Heart left ventricle (tissue), 13 donors: ENCODE measurements at regions not wholly inside any gene's neighbourhood (a gene's known extent, or its start where the extent isn't known, plus 50 kb on each side); places are given as distances from the start of the nearest gene placed in this dataset.

Source experiments
- POLR2A ChIP-seq, 2 donors: fragments of 450-650 bp; IDR thresholded peaks; one replicate each; pipeline ENCODE4 v1.6.1; 2017; ENCODE audit warnings: antibody characterized with exemption in 2 of 2, mild to moderate bottlenecking in 2 of 2, moderate library complexity in 2 of 2
- TF ChIP-seq, protein P1 (sequence below), 12 donors: fragments of 200-600 bp; sonication (generic) in 4 of 12; IDR thresholded peaks; one replicate each; pipeline versions ENCODE4 v1.5.0 to v1.8.0; 2018 to 2022; ENCODE audit warnings: antibody characterized with exemption in 12 of 12, mild to moderate bottlenecking in 5 of 12
- donor health status: ischemic (EF 13 %, LVEDD 7.1; RV severe dilation, severe dysfunction).
- donor health status: DM: no; HTN: yes; CAD: no.
- donor health status: DM: no; HTN: no; CAD: no.
- donor health status: ischemic (EF 25% LVEDD 6.9; RV normal size, moderate dysfunction).
- donor health status: ischemic (EF 25% LVEDD 5.7; RV mildly dilated, moderate dysfunction).
- donor health status: ischemic (EF 35%, LVEDD 5.7; RV mildly dilated, moderate dysfunction).
- donor health status: nonischemic (EF 11% LVEDD 7.7; RV severe dilation, severe dysfunction).
- donor health status: DM: yes; HTN: yes; CAD: no.
- donor health status: PGD.
- donor health status: ischemic (EF 29% LVEDD 5.4; RV normal size, mild dysfunction).
- donor health status: nonischemic (EF 23%, LVEDD 6.1; RV moderate dilation, normal function).

DNA sequence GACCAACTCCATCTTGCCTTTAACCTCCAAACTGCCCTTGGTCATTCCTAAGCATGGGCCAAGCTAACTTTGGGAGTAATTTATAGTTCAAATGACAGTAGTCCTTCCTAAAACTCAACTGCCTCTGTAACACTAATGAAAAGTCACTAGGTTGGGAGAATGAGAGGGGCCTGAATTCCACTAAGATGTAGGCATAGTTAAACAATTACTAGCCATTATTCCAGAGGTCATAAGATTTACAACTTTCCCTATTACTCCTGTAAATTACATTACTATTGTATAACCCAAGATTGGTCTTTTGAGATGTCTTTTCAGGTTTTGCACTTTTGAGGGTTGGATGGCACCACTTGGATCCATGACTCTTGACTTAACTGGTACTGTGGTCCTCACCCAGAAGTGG is 94.6 kb downstream of the SPP2 start:
- TF ChIP-seq, protein P1, sequence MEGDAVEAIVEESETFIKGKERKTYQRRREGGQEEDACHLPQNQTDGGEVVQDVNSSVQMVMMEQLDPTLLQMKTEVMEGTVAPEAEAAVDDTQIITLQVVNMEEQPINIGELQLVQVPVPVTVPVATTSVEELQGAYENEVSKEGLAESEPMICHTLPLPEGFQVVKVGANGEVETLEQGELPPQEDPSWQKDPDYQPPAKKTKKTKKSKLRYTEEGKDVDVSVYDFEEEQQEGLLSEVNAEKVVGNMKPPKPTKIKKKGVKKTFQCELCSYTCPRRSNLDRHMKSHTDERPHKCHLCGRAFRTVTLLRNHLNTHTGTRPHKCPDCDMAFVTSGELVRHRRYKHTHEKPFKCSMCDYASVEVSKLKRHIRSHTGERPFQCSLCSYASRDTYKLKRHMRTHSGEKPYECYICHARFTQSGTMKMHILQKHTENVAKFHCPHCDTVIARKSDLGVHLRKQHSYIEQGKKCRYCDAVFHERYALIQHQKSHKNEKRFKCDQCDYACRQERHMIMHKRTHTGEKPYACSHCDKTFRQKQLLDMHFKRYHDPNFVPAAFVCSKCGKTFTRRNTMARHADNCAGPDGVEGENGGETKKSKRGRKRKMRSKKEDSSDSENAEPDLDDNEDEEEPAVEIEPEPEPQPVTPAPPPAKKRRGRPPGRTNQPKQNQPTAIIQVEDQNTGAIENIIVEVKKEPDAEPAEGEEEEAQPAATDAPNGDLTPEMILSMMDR (IDR thresholded peaks at IDR 0.05), result no peak
- TF ChIP-seq POLR2A (IDR thresholded peaks at IDR 0.05), result no peak
